ENCODE measurements at regions not wholly inside any gene's neighbourhood (a gene's known extent, or its start where the extent isn't known, plus 50 kb on each side); places are given as distances from the start of the nearest gene placed in this dataset.

- Histone ChIP-seq H3K9me3 (ENCODE audit: low read depth) (no peaks in the 10 kb centered on the region), H3K27me3 (no peaks in the 10 kb centered on the region), H3K27ac (no peak overlapping the region), H2AFZ (replicated peaks) (no peak overlapping the region), H4K20me1 (ENCODE audit: low read depth) (no peaks in the 10 kb centered on the region), H3K9ac (no peak overlapping the region), H3K36me3 (no peaks in the 10 kb centered on the region), H3K4me3 (no peak overlapping the region), H3K4me1 (peaks cover 34% of the 10 kb centered on the region), H3K4me2 (no peak overlapping the region), H3F3A (ENCODE audit: low read depth) (peaks cover 4% of the 10 kb centered on the region), H3K79me2 (ENCODE audit: low read depth) (no peaks in the 10 kb centered on the region)
- no peak overlapping the region for H3K4me3 Mint-ChIP-seq
- TF ChIP-seq EZH2phosphoT487 (IDR thresholded peaks at IDR 0.05) (no peak), CTCF (IDR thresholded peaks at IDR 0.05) (no peak), EZH2 (IDR thresholded peaks at IDR 0.05) (no peak)
- peak overlapping the region; percentile 80 for H3K27ac Mint-ChIP-seq
- H3K9me3 Mint-ChIP-seq = no peaks in the 10 kb centered on the region
- no peaks in the 10 kb centered on the region for H3K36me3 Mint-ChIP-seq
- peaks cover 13% of the 10 kb centered on the region for H3K27me3 Mint-ChIP-seq (ENCODE audit: insufficient read depth, low read depth)
- DNase-seq (ENCODE audit: low spot score) = no peak
- H3K4me1 Mint-ChIP-seq = peaks cover 15% of the 10 kb centered on the region
Measured at GRCh38 chr15:77807115-77807514, 174.4 kb upstream of the LINGO1 start.

- no peak for TF ChIP-seq EZH2 (IDR thresholded peaks at IDR 0.05)
- TF ChIP-seq EZH2phosphoT487 (IDR thresholded peaks at IDR 0.05) = no peak
- TF ChIP-seq CTCF (IDR thresholded peaks at IDR 0.05) = no peak
- H3K27ac Mint-ChIP-seq = peak overlapping the region; percentile 39
Measured at GRCh38 chr15:77804210-77804609, 171.5 kb upstream of the LINGO1 start.

GRCh38 chr15:77803487-77803886, 170.8 kb upstream of the LINGO1 start:
- TF ChIP-seq CTCF (IDR thresholded peaks at IDR 0.05) (no peak), EZH2 (IDR thresholded peaks at IDR 0.05) (no peak), EZH2phosphoT487 (IDR thresholded peaks at IDR 0.05) (no peak)
- H3K79me2 ChIP-seq (ENCODE audit: low read depth) = no peaks in the 10 kb centered on the region
- no peaks in the 10 kb centered on the region for H3K9me3 ChIP-seq (ENCODE audit: low read depth)
- H3K4me1 Mint-ChIP-seq = peaks cover 8% of the 10 kb centered on the region
- peak overlapping the region; percentile 39 for H3K27ac Mint-ChIP-seq
- no peak overlapping the region for H3K9ac ChIP-seq
- H3K4me3 Mint-ChIP-seq = no peak overlapping the region
- no peaks in the 10 kb centered on the region for H3K36me3 ChIP-seq
- H3K4me1 ChIP-seq = peaks cover 11% of the 10 kb centered on the region
- no peak overlapping the region for H3K4me2 ChIP-seq
- no peaks in the 10 kb centered on the region for H4K20me1 ChIP-seq (ENCODE audit: low read depth)
- no peak for DNase-seq (ENCODE audit: low spot score)
- H3K27me3 Mint-ChIP-seq (ENCODE audit: insufficient read depth, low read depth) = peaks cover 16% of the 10 kb centered on the region
- H2AFZ ChIP-seq (replicated peaks) = no peak overlapping the region
- H3F3A ChIP-seq (ENCODE audit: low read depth) = no peaks in the 10 kb centered on the region
- no peaks in the 10 kb centered on the region for H3K36me3 Mint-ChIP-seq
- no peak overlapping the region for H3K27ac ChIP-seq
- H3K4me3 ChIP-seq = no peak overlapping the region
- no peaks in the 10 kb centered on the region for H3K9me3 Mint-ChIP-seq
- no peaks in the 10 kb centered on the region for H3K27me3 ChIP-seq

More at GRCh38 chr15:77804210-77804609, 171.5 kb upstream of the LINGO1 start:
- H3F3A ChIP-seq (ENCODE audit: low read depth) = peaks cover 1% of the 10 kb centered on the region
- Mint-ChIP-seq H3K36me3 (no peaks in the 10 kb centered on the region), H3K27me3 (ENCODE audit: insufficient read depth, low read depth) (peaks cover 16% of the 10 kb centered on the region), H3K9me3 (no peaks in the 10 kb centered on the region), H3K4me3 (no peak overlapping the region), H3K4me1 (peaks cover 8% of the 10 kb centered on the region)
- no peak overlapping the region for H3K4me3 ChIP-seq
- H3K4me2 ChIP-seq = no peak overlapping the region
- H3K4me1 ChIP-seq = peaks cover 15% of the 10 kb centered on the region
- no peak overlapping the region for H3K27ac ChIP-seq
- no peak for DNase-seq (ENCODE audit: low spot score)
- no peaks in the 10 kb centered on the region for H3K9me3 ChIP-seq (ENCODE audit: low read depth)
- H2AFZ ChIP-seq (replicated peaks) = no peak overlapping the region
- H3K79me2 ChIP-seq (ENCODE audit: low read depth) = no peaks in the 10 kb centered on the region
- no peaks in the 10 kb centered on the region for H3K36me3 ChIP-seq
- no peaks in the 10 kb centered on the region for H3K27me3 ChIP-seq
- H4K20me1 ChIP-seq (ENCODE audit: low read depth) = no peaks in the 10 kb centered on the region
- no peak overlapping the region for H3K9ac ChIP-seq

Measured in neural progenitor cell (in vitro differentiated cells).